HG03103 (cell line): ENCODE measurements at regions not wholly inside any gene's neighbourhood (a gene's known extent, or its start where the extent isn't known, plus 50 kb on each side); places are given as distances from the start of the nearest gene placed in this dataset.
"Not testable (repeated sequence)": the region's sequence is repeated elsewhere in the genome, so short reads cannot be mapped to it uniquely, and the experiment has no call there.

Source experiments
- ATAC-seq: cut with Tn5 transposase; IDR thresholded peaks from one replicate; pipeline ENCODE4 v1.9.1; 2021; ENCODE audit warnings: low read depth; ENCODE audit not compliant: unreplicated experiment

DNA sequence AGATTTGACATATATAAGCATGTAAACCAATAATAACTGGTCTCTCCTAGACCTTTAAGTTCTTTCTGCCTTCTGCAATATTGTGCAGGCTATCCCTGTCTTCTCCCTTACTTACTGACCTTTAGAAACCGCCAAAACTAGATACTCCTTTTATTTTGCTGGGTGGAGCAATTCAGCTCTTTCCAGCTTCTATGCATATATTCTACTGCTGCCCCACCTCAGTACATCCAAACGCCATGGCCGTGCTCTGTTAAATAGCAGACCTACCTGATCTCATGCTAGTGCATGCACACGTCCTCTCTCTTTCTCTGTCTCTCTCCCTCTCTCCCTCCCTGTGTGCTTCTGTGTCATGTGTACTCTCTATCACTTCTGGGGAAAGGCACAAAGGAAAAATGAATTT lies 76.7 kb upstream of the CAPRIN1 start:
- no peak for ATAC-seq

GRCh38 chr11:33971530-33971929 lies 79.7 kb upstream of the LMO2 start:
- not testable (repeated sequence) for ATAC-seq

- ATAC-seq, result no peak
Observed at GRCh38 chr11:33970984-33971466, 79.1 kb upstream of the LMO2 start.

GRCh38 chr11:33967451-33967850 lies 75.6 kb upstream of the LMO2 start:
- no peak for ATAC-seq

GRCh38 chr11:33965032-33965431 lies 73.2 kb upstream of the LMO2 start:
- ATAC-seq, result no peak

GRCh38 chr11:33959855-33960400 lies 68.1 kb upstream of the LMO2 start:
- ATAC-seq, result no peak

DNA sequence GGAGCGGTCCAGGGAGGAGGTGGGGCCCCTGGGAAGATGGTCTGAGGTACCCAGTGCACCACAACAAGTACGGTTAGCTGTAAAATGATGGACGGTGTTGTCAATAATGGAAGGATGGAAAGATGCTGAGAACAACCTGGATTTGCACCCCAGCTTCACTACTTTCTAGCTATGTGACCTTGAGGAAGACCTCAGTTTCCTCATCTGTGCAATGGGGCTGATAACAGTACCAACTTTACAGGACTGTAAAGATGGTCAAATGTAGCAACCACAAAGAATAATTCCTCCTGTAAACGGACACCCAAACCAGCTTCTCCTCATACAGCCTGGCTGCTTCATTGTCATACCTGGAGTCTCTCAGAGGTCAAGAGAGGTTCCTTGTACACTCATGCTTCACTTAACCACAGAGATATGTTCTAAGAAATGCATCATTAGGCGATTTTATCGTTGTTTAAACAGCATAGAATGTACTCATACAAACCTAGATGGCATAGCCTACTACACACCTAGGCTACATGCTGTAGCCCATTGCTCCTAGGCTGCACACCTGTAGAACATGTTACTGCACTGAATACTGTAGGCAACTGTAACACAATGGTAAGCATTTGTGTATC lies 65.5 kb upstream of the LMO2 start:
- no peak for ATAC-seq

DNA sequence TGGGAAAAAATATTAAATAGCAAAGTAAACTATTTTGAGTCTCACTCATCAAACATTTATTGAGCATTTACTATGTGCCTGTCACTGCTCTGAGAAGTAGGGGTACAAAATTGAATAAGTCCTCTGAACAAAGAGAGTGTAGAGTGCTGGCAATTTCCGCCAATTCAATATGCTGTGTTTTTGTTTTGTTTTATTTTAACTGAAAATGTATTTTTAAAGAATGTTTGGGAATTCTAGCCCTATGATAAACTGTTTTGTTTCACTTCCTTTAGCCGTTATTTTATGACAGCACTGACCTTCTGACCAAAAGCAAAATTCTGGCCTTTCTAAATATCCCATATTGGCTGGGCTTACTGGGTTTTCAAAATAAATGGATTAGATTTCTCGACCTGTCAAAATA lies 64.7 kb upstream of the LMO2 start:
- no peak for ATAC-seq

GRCh38 chr11:33953289-33953688 lies 61.4 kb upstream of the LMO2 start:
- no peak for ATAC-seq

- no peak for ATAC-seq
Observed at GRCh38 chr11:33952805-33953204, 60.9 kb upstream of the LMO2 start.

DNA sequence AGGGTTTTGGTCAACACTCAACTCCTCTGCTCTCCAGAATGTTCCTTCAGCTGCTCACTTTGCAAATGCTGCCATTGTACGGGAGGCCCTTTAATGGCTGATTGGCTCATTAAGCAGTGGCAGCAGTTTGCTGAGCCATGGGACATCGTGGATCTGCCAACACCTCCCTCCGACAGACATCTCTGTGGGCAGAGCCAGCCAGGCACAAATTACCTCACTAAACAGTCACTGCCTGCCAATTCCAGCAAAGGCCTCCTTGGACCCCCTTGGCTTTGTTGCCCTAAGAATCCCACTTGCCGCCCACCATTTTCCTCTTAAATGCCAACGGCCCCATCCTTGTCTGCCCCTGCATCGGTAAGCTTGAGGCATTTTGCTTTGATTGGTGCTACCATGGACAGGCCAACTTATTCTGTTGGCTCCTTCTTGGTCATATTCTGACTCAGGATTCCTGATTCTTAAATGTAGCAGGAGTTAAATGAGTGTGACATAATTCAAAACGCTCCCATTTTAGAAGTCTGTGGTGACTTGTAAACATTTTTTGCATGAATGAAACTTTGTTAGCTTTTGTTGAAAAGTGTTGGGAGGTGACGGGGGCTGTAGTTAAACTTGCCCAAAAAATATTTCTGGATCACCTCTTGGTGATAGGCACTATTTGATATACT lies 57.5 kb upstream of the LMO2 start:
- no peak for ATAC-seq

DNA sequence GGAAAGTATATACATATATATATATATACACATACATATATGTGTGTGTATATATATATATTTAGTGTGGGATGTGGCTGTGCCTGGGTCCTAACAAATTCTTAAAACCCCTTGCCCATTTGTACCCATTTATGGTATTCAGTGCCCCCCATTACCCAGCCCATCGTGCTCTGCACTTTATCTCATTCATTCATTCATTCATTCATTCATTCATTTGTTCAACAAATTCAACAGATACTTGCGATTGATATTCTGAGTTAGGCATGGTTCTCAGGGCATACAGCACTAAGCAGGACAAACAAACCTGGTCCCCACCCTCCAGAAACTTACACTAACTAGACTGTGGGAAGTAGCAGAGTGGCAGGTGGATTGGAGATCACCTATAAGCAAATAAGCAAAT lies 56.6 kb upstream of the LMO2 start:
- ATAC-seq, result no peak

DNA sequence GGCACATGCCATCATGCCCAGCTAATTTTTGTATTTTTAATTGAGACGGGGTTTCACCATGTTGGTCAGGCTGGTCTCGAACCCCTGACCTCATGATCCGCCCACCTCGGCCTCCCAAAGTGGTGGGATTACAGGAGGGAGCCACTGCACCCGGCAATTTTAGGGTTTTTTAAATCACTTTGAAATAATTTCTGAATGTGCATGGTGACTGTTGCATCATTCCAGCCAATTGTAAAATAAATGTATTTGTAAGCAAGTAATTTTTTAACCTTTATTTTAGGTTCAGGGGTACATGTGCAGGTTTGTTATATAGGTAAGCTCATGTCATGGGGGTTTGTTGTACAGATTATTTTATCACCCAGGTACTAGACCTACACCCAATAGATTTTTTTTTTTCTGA lies 56.0 kb upstream of the LMO2 start:
- ATAC-seq, result not testable (repeated sequence)

GRCh38 chr11:33946930-33947329 lies 55.1 kb upstream of the LMO2 start:
- no peak for ATAC-seq

GRCh38 chr11:33945481-33946268 lies 53.8 kb upstream of the LMO2 start:
- ATAC-seq, result no peak

- ATAC-seq, result no peak
Observed at GRCh38 chr11:33944693-33945424, 53.0 kb upstream of the LMO2 start.

GRCh38 chr11:33944345-33944692 lies 52.4 kb upstream of the LMO2 start:
- no peak for ATAC-seq

GRCh38 chr11:33942954-33943353 lies 51.1 kb upstream of the LMO2 start:
- peak; percentile 44 for ATAC-seq

- ATAC-seq, result no peak
Observed at GRCh38 chr11:33941637-33942160, 49.8 kb upstream of the LMO2 start.
